GM12874 (cell line): ENCODE measurements at regions not wholly inside any gene's neighbourhood (a gene's known extent, or its start where the extent isn't known, plus 50 kb on each side); places are given as distances from the start of the nearest gene placed in this dataset.

Experiments used
- CTCF ChIP-seq: IDR thresholded peaks from 2 replicates; pipeline ENCODE4 v1.5.1; 2011; ENCODE audit warnings: low read depth, mild to moderate bottlenecking, control low read depth, low read length, moderate library complexity; ENCODE audit not compliant: insufficient read depth

- no peak for TF ChIP-seq CTCF
Measured at GRCh38 chr6:95865857-95866256, 149.9 kb upstream of the FUT9 start.

GRCh38 chr6:95866732-95867131 lies 149.0 kb upstream of the FUT9 start:
- no peak; the same call in 1 of the 2 replicates for TF ChIP-seq CTCF

GRCh38 chr6:95867205-95867604 lies 148.6 kb upstream of the FUT9 start:
- TF ChIP-seq CTCF: no peak

- no peak for TF ChIP-seq CTCF
Measured at GRCh38 chr6:95877480-95877879, 138.3 kb upstream of the FUT9 start.

GRCh38 chr6:95879856-95880255 lies 135.9 kb upstream of the FUT9 start:
- no peak for TF ChIP-seq CTCF

- no peak for TF ChIP-seq CTCF
Measured at GRCh38 chr6:95882371-95882770, 133.4 kb upstream of the FUT9 start.

GRCh38 chr6:95905132-95905531 lies 110.6 kb upstream of the FUT9 start:
- no peak for TF ChIP-seq CTCF

GRCh38 chr6:95917034-95917433 lies 98.7 kb upstream of the FUT9 start:
- TF ChIP-seq CTCF: no peak
